NOMO-1 (cell line): ENCODE measurements at regions not wholly inside any gene's neighbourhood (a gene's known extent, or its start where the extent isn't known, plus 50 kb on each side); places are given as distances from the start of the nearest gene placed in this dataset.

Experiments used
- DNase-seq, 2 experiments: peaks; one replicate each; lab custom pipeline; 2025; ENCODE audit not compliant: unreplicated experiment in 2 of 2; lab: John Stamatoyannopoulos, UW

DNA sequence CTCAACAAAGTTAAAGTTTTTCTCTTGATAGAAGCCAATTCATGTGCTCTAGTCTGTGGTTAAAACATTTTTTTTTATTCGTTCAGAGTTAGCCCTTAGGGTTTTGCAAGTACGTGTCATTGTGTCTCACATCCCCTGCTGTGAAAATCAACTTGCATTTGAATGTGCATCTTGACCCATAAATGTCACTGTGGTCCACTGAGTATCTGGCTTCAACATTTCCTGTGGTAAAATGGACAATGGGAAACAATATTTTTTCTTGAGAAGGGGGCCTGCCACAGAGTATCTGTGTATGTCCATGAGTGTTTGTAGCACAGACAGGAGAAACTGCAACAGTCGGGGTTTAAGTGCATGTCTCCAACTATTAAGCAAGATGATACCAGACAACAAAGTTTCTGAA is 554.8 kb upstream of the TENM3 start:
- no peak for DNase-seq

DNA sequence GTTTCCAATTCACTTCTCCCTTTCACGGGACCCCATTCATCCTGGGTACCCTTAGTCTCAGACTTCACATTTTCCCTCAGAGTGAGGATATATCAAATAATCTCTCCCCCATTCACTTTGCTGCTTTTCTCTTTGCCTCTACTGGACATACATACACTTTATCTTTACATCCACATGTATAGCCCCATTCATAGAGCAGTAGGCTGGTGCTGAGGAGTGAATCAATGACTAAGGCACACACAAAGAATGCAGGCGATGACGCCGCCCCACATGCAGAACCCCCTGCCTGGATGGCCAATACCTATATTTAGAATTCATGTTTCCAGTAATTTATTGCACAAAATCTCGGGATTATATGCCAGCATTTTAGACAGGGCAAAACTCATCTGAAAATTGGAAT is 554.3 kb upstream of the TENM3 start:
- no peak for DNase-seq

DNA sequence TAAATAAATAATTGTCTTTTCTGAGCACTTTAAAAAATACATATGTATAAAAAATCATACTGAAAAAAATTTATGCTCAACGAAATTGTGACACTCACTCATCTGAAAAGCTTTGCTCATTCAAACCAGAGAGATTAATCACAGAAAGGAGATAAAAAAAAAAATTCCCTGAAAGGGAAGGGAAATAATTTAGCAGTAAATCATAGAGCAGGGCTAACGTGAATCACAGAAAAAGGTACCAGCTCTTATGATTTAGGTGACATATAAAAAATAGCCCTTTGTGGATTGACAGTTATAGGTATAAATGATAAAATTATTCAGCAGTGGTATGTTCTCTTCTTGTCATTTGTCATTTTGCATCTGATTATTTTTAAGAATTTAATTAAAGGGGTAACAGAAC is 552.7 kb upstream of the TENM3 start:
- DNase-seq, result no peak

DNA sequence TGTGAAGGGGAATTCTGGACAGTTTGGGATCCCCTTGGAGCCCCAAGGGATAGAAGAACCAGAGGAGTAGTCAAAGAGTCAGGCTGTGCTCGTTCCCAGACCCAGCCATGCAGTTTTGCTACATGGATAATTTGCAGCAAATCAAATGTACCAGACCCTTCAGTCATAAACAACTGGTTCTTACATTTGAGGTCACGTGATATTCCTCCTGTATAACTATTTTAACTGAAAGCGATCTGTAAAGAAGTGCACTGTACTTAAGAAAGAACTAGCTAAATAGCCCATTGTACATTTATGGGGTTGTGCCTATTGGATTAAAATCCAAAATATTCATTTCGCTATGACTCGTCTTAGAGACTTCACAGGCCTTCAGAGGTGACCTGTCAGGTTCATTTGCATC is 550.2 kb upstream of the TENM3 start:
- no peak for DNase-seq

DNA sequence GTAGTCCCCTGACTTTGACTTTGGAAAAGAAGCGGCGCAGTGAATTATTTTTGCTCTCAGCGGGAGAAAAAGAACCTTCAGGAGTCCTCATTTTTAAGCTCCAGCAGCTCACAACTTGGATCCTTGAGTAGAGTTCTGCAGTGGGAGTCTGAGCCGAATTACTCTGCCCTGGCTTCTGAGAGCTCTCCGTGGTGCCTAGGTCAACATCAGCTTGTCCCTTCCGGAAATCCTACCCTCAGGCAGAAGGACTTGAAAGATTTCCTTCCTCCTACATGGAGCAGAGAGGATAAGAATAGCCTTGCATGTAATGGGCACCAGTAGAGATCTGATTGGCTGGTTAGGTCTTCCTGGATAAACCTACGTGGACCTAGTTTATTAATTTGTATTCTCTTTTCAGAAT is 549.7 kb upstream of the TENM3 start:
- DNase-seq, result no peak

DNA sequence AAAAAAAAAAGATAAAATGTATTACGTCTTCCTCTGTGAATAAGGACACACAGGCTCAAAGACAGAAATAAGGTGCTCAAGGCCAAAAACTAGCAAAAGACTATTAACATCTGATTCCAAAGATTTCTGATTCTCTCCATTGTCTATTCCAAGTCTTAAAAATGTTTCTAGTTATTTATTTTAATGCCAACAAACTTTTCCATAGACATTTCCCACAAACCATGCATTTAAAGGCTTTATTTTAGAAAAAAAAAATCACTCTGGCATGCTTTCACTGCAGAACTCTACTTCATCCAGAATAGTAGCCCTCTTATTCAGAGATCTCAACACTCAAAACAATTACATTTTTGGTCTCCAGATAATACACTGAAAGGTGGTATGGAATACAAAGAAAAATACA is 545.0 kb upstream of the TENM3 start:
- no peak for DNase-seq

DNA sequence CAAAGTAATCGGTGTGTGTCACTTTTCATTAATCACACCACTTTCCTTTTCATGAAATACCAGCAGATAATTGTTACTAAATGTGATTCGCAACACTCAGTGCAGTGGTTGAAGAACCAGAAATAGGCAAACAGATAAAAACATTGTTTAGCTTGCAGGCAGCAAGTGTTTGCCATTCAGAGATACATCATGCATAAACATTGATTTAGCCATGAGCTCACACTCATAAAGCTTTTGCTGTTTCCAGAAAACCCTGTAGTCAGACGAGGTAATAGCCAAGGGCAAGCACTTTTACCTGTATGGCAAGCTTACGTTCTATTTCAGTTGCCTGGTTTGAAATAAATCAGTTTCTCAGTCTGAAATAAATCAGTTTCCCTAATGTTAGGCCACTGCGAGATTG is 542.0 kb upstream of the TENM3 start:
- DNase-seq, result no peak

DNA sequence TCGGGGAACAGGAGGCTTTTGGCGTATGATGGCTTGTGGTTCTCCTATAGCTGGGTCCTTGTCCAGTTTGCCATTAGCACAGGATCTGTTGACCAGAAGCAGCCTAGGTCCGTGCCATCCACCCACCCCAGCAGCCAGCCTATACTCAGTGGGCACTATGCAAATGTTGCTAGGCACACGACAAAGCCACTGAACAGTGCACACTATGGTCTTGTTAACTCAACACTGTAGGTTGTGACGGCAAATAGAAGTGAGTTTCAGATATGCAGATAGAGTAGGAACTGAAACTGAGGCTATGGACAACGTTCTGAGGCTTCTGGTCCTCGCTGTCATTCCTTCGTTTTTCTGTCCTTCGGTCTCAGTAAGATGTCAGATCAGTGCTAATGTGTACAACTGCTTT is 541.3 kb upstream of the TENM3 start:
- no peak for DNase-seq

DNA sequence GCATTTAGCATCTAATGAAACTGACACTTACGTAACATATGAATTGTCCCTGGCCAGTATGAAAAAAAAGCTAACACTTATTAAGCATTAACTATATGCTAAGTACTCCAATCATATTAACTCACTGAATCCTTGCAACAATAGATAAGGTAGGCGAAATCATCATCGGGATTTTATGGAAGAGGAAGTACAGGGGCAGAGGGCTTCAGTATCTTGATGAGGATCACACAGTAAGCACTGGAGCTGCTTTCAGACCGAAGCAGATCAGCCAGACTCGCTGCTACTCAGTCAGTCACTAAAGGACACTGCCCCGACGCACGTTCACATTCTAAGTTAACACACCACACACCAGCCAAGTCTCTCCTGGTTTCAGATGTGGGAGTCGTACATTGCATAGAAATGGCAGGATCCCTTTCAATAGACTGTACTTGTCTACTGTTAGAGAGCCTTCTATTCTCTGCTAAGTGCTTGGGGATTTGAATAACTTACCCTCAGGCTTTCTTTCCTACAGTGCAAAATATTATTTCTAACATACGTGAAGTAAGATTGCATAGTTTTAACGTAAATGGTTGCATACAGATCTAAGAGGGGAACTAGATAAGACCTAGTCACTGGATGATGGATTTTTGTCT is 540.2 kb upstream of the TENM3 start:
- no peak for DNase-seq

DNA sequence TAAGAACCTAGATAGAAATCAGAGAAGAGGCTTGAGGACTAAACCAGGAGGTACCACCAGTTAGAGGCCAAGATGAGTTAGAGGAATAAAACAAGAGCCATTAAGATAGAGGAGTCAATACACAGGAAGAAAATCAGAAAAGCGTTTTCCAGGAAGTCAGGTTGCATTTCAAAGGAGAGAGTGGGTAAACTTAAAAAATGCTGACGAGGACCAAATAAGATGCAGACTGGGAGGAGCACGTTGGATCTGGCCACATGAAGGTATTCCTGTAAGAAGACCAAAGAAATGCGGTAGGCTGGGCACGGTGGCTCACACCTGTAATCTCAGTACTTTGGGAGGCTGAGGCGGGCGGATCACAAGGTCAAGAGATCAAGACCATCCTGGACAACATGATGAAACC is 533.1 kb upstream of the TENM3 start:
- no peak for DNase-seq

DNA sequence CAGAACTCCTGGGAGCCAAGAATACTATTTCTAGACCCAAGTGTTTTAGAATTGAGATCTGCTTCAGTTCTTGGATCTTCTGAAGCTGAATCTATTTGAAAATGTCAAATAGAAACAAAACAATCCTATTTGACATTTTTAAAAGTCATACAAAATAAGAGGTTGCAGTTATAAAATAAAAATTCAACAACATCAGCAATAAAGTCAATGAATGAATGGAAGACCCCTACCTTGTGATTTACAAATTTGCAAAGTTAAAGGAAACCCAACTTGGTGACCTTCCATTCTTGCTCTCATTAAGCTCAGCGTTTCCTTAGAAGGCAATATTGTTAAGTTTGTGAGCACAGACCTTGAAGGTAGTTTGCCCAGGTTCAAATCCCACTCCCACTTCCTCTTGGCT is 531.8 kb upstream of the TENM3 start:
- no peak for DNase-seq

DNA sequence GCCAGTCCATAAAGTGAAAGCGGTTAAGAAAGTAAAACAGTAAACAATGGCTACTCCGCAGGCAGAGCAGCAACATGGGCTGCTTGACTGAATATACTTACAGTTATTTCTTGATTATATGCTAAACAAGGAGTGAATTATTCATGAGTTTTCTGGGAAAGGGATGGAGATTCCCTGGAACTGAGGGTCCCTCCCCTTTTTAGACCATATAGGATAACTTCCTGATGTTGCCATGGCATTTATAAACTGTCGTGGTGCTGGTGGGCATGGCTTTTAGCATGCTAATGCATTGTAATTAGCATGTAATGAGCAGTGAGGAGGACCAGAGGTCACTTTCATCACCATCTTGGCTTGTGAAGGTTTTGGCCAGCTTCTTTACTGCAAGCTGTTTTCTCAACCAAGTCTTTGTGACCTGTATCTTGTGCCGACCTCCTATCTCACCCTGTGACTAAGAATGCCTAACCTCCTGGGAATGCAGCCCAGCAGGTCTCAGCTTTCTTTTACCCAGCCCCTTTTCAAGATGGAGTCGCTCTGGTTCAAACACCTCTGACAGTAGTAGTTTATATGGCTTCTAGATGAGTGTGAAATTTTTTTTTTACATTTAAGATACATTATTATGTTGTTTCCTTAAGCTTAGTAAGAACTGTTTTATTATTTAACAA is 514.8 kb upstream of the TENM3 start:
- no peak for DNase-seq

DNA sequence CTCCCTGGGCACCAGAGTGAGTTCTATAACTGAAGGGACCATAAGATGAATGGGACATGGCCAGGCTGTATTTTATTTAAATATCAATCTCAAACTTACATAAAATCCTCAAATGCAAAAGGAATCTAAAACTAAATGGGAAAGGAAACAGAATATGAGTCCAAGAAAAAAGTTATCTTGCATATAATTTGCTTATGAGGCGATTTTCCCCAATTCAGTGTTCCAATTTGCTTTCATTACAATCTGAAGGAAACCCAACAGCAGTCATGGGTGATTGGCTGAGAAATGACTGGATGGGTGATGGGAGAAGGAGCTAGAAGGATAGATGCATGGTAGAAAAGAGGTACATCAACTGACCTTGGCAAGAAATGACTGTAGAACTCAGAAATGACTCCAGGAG is 511.3 kb upstream of the TENM3 start:
- DNase-seq, result no peak

DNA sequence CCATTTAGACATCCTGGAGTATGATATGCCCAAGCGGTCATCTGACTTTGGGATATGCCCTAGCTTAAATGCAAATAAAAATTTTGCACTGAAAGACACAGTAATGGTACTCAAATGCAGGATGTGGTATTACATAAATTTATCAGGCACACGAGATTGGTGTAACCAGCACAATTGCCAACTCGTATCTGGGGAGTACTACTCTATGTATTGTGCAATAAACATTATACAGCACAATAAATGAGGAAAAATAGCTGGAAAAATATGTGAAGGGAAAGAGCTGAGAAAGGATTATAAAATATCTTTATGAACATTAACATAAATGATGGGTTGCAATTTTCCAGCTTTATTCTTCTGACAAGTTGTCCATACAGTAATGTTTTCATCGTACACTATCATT is 505.5 kb upstream of the TENM3 start:
- DNase-seq, result no peak

DNA sequence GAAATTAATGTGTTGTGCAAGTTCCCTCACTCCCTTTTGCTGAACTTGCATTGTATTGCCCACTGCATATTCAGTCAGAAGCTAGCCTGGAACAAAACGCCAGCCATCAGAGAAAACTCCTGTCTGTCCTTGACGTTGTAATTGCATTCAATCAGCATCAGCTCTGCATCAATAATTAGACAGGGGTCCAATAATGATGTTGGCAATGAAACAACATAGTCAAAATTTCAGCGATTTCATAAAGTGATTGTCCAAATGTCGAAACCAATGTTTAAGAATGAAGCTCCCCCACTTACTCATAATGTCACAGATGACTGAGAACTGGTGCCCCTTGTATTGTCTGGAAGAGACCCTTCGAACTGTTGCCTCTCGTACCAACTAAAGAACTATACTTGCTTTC is 504.2 kb upstream of the TENM3 start:
- no peak for DNase-seq

DNA sequence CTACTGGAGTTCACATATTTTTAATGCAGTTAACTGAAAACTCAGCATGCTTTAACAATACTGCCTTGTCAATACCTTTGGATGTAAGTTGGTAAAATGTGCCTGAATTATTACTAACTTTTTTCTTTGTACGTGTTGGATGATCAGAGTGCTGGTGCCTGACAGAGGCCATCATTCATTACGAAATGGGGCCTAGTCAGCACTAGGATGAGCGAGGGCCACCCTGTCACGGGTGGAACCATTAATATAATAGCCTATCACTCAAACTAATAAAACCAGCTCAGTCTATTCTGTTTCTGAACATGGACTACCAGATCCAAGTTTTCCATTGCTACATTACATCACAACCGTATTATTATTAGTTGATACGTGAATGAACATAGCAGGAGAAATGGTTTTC is 501.7 kb upstream of the TENM3 start:
- DNase-seq, result no peak

DNA sequence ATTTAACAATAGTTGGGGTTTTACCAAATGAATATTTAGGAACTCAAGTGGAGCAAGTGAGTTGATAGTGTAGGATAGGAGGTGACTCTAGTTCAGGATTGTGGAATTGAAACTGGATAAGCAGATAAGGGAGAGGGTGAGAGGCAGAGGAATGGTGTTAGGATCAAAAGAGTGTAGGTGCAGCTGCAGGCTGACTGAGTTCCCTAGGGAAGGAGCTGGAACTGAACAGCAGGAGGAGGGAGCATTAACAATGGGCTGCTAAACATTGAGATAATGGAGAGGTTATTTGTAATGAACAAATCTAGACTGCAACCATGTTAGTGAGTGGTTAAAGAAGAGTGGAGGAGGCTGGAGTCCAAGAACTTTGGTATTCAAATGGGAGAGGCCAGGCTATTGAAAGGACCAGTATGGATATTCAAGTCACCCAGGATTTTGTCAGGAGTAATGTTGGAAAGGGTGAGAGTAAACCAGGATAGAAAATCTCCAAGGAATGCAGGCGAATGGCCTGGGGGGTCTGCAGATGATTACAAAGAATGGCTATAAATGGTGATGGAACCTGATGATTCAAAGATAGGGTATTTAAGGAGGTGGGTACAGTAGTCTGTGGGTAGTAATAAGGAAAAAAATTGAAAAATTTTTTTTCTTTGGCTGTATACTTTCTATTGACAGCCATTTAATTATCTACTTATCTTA is 497.1 kb upstream of the TENM3 start:
- no peak for DNase-seq

DNA sequence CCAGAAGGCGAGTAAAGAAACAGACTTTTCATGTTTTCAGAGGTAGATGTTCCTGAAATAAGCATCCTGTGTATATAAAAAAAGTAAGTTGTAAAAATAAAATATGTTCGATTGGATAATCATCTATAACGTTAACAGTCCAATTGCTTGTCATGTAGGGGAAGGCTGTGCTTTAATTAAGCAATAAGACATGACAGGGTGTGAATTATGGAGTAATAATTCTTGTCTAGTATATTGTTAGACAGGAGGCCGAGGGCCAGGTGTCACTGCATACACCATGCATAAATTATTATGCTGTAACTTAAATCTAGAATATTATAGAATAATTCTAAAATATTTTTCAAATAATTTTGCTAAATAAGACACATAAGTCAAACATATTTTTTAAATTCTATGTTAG is 494.6 kb upstream of the TENM3 start:
- no peak for DNase-seq

DNA sequence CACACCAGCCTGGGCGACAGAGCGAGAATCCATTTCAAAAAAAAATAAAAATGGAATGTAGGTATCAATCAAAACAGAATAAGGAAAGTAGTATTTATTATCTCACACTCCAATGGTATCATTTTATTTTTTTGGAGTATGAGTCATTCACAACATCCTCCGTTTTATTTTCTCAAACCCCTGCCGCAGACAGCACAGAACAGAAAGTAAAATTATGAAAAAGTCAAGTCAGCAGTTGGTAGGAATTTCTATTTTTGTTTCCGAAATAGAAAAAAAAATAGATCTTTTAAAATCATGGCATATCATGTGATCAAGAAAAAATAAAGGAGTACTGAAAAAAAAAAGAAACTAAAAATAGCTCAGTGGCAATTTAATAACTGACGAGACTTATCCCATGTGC is 490.7 kb upstream of the TENM3 start:
- DNase-seq, result no peak

DNA sequence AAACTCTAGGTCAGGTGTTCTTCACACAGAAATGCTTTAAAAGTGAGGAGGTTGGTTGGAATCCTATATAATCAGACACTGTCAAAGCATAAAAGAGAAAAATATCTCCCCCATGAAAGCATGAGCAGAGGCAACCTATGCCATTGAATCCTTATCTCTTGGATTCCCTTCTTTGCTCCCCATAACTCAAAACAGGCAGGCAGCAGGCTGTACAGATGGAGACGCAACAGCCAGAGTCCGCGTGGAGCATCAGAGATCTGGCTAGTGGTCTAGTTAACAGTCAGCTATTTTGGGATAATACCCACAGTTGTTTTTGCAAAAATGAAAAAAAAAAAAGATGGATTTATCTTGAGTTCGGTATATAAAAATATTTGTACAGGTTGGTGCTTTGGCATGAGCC is 490.0 kb upstream of the TENM3 start:
- no peak for DNase-seq

DNA sequence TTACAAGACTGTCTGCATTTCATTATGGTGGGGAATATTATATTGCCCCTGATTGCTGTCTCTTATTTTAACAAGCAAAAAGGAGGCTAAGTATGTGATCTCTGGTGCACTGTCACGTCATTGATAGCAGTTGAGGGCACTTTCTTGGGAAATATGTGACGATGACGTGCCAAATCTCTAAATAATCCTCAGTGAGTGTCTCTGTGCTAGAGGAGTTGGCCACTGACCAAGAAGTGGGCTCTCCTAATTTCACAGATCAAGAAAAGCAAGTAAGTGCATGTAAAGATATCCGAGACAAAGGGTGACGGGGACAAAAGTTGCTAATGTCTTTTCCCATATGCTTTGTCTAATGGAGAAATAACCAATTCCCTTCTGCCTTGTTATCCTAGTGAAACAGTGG is 487.4 kb upstream of the TENM3 start:
- DNase-seq, result no peak

DNA sequence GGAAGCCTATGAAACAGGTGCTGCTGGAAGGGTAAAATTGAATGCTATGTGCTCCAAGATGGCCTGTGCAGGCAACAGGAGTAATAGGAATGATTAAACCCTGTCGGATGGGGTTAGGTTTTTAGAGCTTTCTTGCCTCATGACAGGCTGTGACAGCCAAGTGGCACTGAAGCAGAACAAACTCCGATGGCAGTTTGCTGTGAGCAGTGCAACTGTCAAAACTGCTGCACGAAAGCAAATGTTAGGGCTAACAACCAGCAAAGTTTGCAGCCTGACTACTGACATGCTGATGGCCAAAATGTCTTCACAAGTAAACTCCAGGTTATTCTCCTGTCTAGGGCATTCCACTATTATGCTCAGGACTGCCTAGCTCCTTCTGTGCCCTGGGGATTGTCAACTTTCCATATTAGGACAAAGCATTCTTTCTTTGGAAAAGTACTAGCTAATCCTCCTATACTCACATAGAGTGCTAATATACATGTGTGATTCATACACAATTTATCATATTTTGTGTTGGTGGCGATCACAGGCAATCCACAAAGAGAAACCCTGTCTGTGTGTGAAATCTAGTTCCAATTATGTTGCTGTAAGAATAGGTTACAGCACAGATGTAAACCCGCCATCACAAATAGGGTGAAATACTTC is 486.6 kb upstream of the TENM3 start:
- no peak for DNase-seq
